ENCODE measurements at regions not wholly inside any gene's neighbourhood (a gene's known extent, or its start where the extent isn't known, plus 50 kb on each side); places are given as distances from the start of the nearest gene placed in this dataset.

- DNase-seq, result no peak
These were observed 131.0 kb downstream of the PDGFRA start for GRCh38 chr4:54359919-54360650.

- no peak for DNase-seq
These were observed 133.9 kb downstream of the PDGFRA start for GRCh38 chr4:54363037-54363436.

GRCh38 chr4:54365691-54366090, 136.6 kb downstream of the PDGFRA start:
- DNase-seq, result no peak

GRCh38 chr4:54367059-54367458, 138.0 kb downstream of the PDGFRA start:
- no peak for DNase-seq

GRCh38 chr4:54368281-54369265, 139.5 kb downstream of the PDGFRA start:
- no peak for DNase-seq

- no peak for DNase-seq
These were observed 142.1 kb downstream of the PDGFRA start for GRCh38 chr4:54371173-54371572.

GRCh38 chr4:54372951-54373350, 143.9 kb downstream of the PDGFRA start:
- no peak for DNase-seq

GRCh38 chr4:54373718-54374210, 144.7 kb downstream of the PDGFRA start:
- DNase-seq, result no peak

GRCh38 chr4:54378461-54378860, 149.4 kb downstream of the PDGFRA start:
- DNase-seq, result no peak

- no peak for DNase-seq
These were observed 155.1 kb downstream of the PDGFRA start for GRCh38 chr4:54384152-54384551.

GRCh38 chr4:54384563-54384962, 155.5 kb downstream of the PDGFRA start:
- DNase-seq, result peak in 1 of 2 experiments; percentile 23

GRCh38 chr4:54386042-54386669, 157.1 kb downstream of the PDGFRA start:
- no peak for DNase-seq

- DNase-seq, result no peak
These were observed 157.6 kb downstream of the PDGFRA start for GRCh38 chr4:54386693-54387092.

GRCh38 chr4:54390670-54391069, 161.6 kb downstream of the PDGFRA start:
- no peak for DNase-seq

GRCh38 chr4:54391104-54391503, 162.0 kb downstream of the PDGFRA start:
- DNase-seq, result no peak

GRCh38 chr4:54392479-54392878, 163.4 kb downstream of the PDGFRA start:
- DNase-seq, result no peak

- DNase-seq, result no peak
These were observed 164.2 kb downstream of the PDGFRA start for GRCh38 chr4:54393243-54393642.

- no peak for DNase-seq
These were observed 166.0 kb downstream of the PDGFRA start for GRCh38 chr4:54395013-54395527.

- no peak for DNase-seq
These were observed 171.1 kb downstream of the PDGFRA start for GRCh38 chr4:54400188-54400587.

GRCh38 chr4:54400802-54401201, 171.7 kb downstream of the PDGFRA start:
- no peak for DNase-seq

- no peak for DNase-seq
These were observed 173.9 kb downstream of the PDGFRA start for GRCh38 chr4:54402880-54403480.

- no peak for DNase-seq
These were observed 174.8 kb downstream of the PDGFRA start for GRCh38 chr4:54403700-54404453.
